PC-3 (cell line): ENCODE measurements at regions not wholly inside any gene's neighbourhood (a gene's known extent, or its start where the extent isn't known, plus 50 kb on each side); places are given as distances from the start of the nearest gene placed in this dataset.

Source experiments
- CTCF ChIP-seq: fragments of 300-600 bp; sonication (generic); conservative IDR thresholded peaks from 2 replicates; pipeline ENCODE4 v1.5.1; 2017; ENCODE audit warnings: antibody characterized with exemption, low read depth, mild to moderate bottlenecking, low read length
- EZH2phosphoT487 ChIP-seq: fragments of 300-600 bp; sonication (generic); IDR thresholded peaks from 2 replicates; pipeline ENCODE4 v1.6.1; 2018; ENCODE audit warnings: mild to moderate bottlenecking, antibody characterized with exemption, low read length, borderline replicate concordance

GRCh38 chr4:28313729-28314713, 1453.4 kb downstream of the STIM2 start:
- TF ChIP-seq EZH2phosphoT487: no peak
- TF ChIP-seq CTCF: no peak
